Activated CD4-positive, CD25-positive, alpha-beta regulatory T cell (primary cell): ENCODE measurements at regions not wholly inside any gene's neighbourhood (a gene's known extent, or its start where the extent isn't known, plus 50 kb on each side); places are given as distances from the start of the nearest gene placed in this dataset.

Experiments used
- DNase-seq, 4 experiments: peaks; one replicate each; lab custom pipeline; 2025; lab: John Stamatoyannopoulos, UW

GRCh38 chr3:176969066-176969465, 228.2 kb downstream of the TBL1XR1 start:
- DNase-seq = no peak

DNA sequence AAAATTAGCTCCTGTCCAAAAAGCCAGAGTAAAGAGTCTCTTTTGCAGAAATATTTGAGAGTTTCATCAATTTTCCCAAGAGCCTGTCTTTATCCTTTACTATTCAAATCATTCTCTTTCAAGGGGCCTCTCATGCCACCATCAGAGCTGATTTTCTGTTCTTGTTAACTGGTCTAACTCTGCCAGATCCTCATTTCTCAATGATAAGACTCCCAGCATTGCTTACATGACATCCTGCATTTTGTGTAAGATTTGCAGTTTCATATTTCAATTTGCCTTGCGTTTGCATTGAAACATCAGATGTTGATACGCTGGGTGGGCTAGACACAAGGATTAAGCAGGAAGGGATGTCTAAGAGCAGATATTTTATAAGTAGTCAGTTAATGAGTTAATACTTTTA, 228.7 kb downstream of the TBL1XR1 start:
- DNase-seq = no peak

DNA sequence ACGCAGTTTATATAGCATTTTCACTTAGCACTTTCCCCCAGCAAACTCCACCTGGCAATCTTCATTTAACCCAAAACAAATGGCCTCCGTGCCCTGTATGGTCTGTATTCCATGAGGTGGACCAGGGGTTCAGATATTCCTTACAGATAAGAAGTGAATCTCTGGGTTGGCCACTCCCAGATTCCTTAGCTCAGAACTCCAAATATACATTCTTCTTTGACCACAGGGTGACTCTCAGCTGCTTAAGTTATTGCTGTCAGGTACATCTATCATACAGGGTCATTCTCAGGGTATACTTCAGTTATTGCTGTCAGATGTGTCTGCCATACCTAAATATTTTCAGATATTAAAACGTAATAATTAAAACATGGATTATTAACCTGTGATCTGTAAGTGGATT, 229.8 kb downstream of the TBL1XR1 start:
- DNase-seq = no peak

GRCh38 chr3:176964661-176965060, 232.6 kb downstream of the TBL1XR1 start:
- no peak for DNase-seq

DNA sequence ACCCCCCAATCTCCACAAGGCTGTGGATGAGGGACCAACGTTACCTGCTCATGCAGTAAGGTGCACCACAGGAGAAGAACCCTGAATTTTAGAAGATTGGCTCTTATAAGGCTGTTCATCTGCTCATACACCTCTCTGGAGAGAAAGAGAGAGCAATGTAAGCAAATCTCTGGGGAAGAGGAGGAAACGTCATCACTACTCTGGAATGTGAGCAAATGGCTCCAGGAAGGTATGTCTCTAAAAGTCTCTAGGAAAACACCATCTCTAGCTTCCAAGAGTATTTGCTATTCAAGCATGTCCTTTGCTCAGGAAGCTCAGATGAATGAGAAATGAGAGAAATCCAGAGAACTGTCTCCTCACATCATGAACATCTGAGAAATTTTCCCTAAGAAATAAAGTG, 235.4 kb downstream of the TBL1XR1 start:
- no peak for DNase-seq

GRCh38 chr3:176959867-176960266, 237.4 kb downstream of the TBL1XR1 start:
- DNase-seq = no peak

DNA sequence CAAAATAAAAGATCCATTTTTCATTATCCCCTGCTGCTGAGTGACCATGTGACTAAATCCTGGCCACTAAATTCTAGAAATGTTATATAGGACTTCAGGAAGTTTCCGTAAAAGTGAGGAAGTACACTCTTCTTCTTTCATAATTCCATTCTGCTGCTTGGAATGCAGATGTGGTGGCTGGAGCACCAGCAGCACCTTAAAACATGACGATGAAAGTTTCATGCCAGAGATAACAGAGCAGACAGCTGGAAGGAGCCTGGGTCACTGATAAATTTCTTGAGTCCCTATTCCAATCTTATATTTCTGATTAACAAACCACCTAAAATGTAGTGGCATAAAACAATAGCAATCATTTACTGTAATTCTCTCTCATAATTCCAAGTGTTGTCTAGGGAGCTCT, 238.7 kb downstream of the TBL1XR1 start:
- no peak for DNase-seq

DNA sequence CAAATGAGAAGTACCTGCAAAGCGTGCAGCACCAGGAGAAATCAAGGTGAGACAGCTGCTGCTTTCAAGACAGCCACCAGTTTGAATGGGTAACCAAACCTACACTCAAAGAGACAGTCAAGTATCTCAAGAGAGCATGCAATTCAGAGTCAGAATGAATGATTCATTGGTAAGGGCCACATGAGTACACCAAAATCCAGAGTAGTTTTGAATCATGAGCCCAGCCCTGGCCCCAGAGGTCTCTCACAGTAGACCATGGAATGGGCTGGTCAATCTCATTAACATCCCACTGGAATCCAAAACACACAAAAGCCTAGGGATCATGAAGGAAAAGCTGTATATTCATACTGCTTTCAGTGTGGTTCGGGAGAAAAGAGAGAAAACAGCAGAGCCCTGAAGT, 242.8 kb downstream of the TBL1XR1 start:
- DNase-seq = no peak

DNA sequence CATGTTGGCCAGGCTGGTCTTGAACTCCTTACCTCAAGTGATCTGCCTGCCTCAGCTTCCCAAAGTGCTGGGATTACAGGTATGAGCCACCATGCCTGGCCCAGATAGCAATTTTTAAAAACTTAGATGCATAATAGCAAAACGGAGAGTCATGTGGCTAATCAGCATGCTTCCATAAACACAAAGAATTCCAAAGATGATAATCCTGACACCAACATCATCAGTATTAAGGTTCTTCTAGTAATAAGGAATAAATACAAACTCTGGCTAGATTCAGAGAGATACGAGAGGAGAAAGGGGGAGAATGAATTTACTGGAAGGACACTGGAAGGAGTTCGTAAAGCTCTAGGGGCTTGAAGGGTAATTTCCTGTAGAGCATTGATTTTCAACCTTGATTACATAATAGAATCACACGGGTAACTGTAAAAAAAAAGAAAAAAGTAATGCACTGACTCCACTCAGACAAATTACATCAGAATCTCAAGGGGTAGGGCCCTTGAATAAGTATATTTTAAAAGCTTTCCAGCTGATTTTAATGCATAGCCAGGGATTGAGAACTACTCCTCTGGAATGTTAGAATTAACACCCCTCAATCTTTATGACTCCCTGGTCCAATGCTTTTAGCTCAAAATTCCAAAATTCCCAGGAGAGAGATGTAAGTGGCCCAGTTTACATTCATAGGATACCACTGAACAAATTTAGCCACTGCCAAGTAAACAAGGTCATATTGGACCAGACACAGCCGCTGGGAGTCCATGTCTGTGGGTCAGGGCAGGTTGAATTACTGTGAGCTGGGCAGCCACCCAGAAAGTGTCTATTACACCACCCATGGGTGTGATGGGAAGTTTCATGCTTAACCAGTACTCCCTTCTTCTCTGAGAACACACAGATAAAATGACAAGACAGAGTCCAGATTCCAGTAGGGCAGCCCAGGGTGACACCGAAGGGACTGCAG, 243.9 kb downstream of the TBL1XR1 start:
- DNase-seq = no peak

DNA sequence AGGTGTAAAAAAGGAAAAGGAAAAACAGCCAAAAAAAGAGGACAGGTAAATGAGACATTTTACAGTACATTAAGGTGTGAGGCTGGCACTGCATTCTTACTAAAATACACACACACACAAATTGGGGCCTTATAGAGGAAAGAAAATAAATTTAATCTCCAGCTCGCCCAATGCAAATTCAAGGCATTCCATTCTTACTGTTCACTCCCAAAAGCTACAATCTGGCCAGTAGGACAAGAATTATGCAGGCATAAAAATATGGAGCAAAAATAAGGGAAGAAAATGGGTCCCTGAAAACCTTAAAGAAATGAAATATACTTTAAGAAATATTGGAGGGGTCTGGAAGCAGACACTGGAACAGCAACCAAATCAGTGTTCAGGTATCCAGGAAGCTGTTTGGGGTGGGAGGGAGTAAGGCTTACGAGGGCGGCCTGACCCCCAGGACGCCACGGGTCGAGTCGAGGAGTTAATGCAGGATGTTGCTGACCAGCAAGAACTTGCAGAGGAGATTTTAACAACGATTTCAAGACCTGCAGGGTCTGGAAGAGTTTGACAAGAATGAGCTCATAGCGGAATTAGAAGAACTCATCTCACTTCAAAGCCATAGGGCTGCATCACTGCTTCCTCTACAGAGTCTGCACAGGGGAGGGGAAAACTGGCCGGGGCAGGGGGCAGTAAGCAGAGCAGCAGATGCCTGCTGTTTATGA, 245.5 kb downstream of the TBL1XR1 start:
- no peak for DNase-seq

DNA sequence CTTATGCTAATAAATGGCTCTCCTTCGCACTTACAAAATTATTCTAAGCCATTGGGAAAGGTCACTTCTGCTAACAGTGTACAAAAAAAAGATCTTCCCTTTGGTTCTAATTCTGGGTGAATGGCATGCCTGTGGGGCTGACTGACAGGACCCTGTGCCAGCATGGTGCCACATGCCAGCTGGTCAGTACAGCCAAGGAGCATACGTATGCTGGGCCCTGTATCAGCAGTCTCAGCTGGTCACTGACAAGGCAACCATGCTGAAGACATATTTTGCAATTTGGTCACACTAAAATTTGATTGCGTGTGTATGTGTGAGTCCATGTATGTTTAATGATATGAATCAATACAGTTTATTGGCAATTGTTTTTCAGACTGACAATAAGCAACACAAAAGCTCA, 246.1 kb downstream of the TBL1XR1 start:
- DNase-seq = no peak

DNA sequence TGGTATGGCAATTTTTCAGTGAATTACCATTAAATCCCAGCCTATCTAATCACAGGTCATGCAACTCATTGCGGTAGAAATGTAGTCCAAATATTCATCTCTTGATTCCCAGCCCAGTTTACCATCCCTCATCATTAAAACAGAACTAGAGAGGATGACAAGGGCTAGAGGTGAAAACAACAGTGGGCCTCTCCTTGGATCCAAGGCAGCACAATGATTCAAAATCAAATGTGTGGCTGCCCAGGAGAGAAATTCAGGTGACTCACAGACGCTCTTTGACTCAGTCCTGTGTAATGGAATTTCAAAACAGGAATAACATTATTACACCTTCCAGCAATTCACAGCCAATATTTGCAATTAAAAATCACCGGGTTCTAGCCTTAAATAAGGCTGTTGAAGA, 246.5 kb downstream of the TBL1XR1 start:
- DNase-seq = no peak

DNA sequence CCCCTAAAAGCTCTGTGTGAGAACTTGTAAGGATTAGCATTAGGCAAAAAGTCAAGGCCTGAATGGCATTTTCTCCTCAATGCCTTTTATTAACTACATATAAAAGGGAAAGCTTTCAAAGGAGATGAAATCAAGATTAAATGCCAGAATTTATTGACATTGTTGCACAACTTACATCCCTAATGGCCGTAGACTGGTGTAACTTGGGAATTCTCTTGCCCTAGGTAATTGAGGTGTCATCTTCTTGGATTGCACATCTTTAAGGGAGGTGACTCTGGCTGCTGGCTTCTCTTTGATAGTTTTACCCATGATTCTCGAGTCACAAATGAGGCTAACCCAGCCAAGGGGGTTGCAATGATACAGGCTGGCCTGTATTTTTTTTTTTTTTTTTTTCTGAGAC, 249.1 kb downstream of the TBL1XR1 start:
- DNase-seq = no peak

- no peak for DNase-seq
Observed at GRCh38 chr3:176946202-176946601, 251.1 kb downstream of the TBL1XR1 start.

GRCh38 chr3:176942305-176942704, 255.0 kb downstream of the TBL1XR1 start:
- no peak for DNase-seq

GRCh38 chr3:176941689-176942088, 255.6 kb downstream of the TBL1XR1 start:
- no peak for DNase-seq

DNA sequence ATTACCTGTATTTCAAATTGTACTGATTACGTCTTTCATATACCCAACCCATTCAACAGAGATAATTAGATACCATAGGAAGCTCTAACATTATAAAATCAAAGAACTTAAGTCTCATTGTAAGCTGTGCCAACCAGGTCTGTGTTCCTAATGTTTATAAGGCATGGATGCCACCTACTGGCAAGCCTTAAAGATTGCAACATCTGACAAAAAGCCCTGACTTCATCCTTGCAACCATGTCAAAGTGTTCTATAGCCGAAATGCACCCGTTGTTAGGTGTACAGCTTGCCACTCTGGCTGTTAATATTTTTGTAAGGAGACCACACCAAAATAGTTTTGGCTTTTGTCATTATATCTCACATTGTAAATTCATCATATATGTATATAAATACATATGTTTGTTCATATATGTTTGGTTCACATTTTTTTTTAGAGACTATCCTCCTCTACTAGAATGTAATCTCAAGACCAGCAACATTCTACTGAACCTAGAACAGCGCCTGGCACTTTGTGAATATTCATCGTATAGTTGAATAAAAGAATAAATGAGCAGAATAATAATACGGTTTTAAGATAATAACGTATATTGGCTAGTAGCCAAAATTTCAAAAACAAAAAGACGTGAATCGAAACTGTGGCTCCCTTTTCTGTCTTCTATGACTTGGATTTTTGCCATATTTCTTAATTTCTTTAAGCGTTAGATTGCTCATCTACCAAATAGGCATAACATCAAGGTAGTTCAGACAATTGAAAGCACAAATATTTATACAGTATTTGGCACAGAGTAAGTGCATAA, 258.1 kb downstream of the TBL1XR1 start:
- no peak for DNase-seq

DNA sequence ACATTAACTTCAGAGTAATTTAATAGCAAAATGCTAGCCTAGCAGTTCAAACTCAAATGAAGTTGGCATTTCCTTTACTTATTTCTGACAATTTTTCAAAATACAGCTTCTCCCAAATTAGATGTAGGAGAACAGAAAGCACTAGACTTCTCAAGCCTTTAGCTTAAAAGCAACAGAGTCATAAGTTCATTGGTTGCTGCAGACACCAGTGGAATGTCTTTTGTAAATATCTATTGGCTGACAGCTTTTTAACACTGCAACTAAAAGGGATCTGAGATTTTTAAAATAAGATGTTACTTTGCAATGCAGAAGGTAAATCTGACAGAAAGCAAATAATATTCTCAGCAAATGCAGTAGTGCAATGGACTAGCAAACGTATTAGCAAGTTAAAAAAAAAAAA, 259.3 kb downstream of the TBL1XR1 start:
- DNase-seq = no peak

DNA sequence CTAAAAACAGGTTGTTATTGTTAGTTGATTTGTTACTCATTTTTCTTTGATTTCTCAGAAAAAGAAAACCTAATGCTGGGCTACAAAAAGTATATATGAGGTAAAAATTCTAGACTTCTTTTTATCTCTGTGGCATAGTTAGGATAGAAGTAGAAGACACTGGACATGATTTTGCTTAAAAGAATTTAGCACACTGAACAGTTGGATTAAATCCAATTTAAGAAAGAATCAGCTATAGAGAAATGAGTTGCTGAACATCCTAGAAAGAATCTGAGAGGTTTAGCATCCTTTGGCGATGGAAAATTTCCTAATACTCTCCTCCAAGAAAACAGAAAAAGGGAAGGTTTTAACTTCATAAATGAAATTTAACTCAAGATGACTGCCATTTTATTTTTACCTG, 259.7 kb downstream of the TBL1XR1 start:
- no peak for DNase-seq

DNA sequence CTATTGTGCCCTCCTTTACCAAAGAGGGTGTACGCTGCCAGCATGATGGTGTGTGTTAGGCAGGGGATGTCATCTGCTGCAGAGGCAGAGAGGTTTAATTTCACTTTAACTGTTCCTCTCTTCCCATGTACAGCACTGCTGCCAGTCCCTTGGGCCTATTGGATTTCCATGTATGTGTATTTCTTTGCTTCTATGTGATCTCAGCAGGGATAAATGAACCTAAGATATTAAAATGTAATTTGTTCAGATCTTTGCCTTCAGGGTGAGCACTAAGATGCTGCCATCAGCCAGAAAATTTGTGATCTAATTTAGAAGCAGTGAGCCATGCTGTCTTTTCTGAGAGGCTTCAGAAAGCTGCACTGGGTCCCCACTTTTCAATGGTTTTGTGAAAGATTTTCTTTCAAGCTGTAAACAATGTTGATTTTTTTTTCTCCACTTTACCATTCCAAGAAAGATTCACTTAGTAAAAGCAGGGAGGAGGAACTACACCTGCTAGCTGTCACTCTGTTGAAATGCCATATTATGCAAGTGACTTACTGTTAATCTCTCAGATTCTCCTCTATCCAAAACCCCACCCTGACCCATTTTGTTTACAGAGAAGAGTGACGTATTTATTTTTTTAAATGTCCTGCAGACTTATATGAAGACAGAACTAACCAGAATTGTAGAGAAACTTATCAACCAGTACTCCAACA, 261.9 kb downstream of the TBL1XR1 start:
- DNase-seq = no peak

- DNase-seq = no peak
Observed at GRCh38 chr3:176934698-176935097, 262.6 kb downstream of the TBL1XR1 start.

DNA sequence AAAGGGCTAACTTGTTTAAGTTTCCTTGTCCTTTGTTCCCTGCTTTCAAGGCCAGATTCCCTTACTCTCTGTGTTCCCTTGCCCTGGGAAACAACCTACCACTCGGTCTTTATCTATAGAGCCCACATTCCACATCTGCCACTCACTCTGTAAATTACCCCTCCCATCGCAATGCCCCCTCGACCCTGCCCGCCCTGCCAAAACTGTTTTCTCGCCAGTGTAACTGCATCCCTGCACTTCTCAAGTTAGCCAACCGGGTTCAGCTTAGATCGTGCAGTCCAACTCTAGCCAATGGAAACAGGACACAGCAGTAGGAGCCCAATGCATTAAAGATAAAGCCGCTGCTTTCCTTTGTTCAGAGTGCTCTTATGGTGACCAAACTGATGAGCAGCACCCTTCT, 263.6 kb downstream of the TBL1XR1 start:
- DNase-seq = no peak
